H4 (cell line): ENCODE measurements at regions not wholly inside any gene's neighbourhood (a gene's known extent, or its start where the extent isn't known, plus 50 kb on each side); places are given as distances from the start of the nearest gene placed in this dataset.
"Not testable (repeated sequence)": the region's sequence is repeated elsewhere in the genome, so short reads cannot be mapped to it uniquely, and the experiment has no call there.

Source experiments
- DNase-seq: peaks from one replicate; pipeline ENCODE4 v3.0.0-alpha.2; 2015; ENCODE audit warnings: low spot score

DNA sequence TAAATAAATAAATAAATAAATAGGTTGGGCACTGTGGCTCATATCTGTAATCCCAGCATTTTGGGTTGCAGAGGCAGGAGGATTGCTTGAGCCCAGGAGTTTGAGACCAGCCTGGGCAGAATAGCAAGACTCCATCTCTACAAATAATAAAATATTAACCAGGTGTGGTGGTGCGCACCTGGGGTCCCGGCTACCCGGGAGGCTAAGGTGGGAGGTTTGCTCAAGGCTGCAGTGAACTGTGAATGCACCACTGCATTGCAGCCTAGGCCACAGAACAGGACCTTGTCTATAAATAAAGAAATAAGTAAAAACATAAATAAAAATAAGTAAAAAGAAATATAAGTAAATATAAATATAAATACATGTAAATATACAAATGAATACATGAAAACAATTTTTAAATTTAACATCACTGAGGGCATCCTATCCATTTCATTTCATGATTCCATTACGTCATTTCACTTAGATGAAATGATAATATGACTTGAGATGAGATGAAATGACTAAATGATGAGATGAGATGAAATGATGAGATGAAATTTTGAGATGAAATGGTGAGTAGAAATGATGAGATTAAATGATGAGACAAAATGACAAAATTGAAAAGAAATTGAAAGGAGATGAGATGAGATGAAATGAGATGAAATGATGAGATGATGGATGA, 233.4 kb downstream of the GOLGA6L6 start:
- DNase-seq = not testable (repeated sequence)

DNA sequence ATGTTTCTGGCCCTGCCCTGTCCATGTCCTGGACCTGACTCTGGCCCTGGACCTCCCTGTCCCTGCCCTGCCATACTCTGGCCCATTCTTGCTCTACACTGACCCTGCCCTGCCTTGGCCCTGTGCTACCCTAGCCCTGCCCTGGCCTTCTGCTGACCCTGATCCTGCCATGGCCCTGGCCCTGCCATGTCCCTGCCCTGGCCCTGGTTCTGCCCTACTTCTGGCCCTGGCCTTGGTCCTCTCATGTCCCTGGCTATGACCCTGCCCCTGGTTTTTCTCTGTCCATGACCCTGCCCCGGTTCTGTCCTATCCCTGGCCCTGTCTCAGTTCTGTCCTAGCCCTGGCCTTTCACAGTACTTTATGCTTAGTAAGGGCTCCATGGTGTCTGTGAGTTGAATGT, 234.5 kb downstream of the GOLGA6L6 start:
- DNase-seq = not testable (repeated sequence)

DNA sequence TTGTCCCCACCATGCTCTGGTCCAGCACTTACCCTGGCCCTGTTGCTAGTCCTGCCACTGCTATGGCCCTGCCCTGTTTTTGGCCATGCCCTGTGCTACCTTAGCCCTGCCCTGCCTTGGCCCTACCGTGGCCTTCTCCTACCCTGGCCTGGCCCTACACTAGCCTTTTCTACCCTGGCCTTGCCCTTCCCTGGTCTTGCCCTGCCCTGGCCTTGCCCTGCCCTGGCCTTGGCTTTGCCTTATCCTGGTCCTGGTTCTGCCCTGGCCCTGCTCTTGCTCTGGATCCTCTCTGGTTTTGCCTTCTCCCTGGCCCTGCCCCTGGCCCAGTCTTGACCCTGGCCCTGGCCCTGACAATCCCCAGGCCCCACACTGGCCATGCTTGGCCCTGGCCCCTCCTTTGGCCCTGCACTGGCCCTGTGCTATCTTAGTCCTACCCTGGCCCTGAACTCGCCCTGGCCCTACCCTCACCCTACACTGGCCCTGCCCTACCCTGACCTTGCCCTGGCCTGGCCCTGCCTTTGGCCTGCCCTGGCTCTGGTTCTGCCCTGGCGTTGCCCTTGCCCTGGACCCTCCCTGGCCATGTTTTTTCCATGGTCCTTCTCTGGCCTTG, 235.0 kb downstream of the GOLGA6L6 start:
- not testable (repeated sequence) for DNase-seq

DNA sequence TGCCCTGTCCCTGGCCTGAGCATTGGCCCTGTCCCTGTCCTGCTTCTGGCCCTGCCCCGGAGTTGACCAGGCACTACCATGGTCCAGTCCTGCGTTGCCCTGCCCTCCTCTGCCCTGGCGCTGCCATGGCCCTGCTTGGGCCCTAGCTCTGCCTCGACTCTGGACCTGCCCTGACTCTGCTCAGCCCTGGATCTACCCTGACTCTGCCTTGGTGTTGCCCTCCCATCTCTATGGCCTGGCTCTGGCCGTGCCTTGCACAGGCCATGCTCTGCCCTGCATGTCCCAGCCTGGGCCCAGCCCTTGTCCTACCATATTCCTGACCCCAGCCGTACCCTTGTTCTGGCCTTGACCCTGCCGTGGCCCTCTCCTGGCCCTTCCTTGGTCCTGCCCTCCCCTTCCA, 235.7 kb downstream of the GOLGA6L6 start:
- not testable (repeated sequence) for DNase-seq

DNA sequence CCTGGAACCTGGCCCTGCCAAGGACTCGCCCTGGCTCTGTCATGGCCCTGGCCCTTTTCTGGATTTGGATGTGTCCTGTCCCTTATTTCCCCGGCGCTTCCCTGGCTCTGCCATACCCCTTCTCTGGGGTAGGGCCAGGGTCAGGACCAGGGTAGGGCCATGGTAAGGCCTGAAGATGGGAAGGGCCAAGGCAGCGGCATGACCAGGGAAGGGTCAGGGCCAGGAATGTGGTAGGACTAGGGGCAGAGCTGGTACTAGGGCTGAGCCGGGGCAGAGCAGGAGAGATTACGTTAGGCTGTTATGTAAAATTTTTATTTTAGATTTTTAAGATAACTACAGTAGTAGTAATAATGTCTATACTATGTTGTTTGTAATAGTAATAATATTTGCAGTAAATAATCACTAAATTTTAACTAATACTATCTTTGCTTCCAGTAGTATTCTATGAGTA, 236.6 kb downstream of the GOLGA6L6 start:
- DNase-seq = not testable (repeated sequence)

DNA sequence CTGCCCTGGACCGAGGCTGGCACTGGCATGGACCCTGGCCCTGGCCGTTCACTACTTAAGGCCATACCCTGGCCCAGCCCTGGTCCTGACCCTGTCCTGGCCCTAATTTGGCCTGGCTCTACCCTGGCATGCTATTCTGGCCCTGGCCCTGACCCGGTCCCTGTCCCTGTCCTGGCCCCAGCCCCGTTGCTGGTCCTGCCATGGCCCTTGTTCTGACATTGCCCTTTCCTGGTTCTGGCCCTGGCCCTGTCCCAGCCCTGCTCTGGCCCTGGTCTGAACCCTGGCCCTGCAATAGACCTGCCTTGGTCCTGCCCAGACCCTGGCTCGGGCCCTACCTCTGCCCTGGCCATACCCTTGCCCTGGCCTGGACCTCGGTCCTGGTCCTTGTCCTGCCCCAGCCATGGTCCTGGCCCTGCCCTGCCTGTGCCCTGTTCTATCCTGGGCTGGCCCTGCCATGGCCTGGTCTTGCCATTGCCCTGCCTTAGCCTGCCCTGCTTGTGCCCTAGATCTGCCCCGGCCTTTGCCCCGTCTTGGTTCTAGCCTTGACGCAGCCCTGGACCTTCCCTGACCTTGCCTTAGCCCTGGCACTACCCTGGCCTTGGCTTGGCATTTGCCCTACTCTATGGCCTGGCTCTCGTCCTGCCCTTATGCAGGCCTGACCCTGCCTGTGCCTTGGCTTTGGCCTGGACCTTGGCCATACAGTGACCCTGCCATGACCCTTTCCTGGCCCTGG, 237.2 kb downstream of the GOLGA6L6 start:
- not testable (repeated sequence) for DNase-seq

DNA sequence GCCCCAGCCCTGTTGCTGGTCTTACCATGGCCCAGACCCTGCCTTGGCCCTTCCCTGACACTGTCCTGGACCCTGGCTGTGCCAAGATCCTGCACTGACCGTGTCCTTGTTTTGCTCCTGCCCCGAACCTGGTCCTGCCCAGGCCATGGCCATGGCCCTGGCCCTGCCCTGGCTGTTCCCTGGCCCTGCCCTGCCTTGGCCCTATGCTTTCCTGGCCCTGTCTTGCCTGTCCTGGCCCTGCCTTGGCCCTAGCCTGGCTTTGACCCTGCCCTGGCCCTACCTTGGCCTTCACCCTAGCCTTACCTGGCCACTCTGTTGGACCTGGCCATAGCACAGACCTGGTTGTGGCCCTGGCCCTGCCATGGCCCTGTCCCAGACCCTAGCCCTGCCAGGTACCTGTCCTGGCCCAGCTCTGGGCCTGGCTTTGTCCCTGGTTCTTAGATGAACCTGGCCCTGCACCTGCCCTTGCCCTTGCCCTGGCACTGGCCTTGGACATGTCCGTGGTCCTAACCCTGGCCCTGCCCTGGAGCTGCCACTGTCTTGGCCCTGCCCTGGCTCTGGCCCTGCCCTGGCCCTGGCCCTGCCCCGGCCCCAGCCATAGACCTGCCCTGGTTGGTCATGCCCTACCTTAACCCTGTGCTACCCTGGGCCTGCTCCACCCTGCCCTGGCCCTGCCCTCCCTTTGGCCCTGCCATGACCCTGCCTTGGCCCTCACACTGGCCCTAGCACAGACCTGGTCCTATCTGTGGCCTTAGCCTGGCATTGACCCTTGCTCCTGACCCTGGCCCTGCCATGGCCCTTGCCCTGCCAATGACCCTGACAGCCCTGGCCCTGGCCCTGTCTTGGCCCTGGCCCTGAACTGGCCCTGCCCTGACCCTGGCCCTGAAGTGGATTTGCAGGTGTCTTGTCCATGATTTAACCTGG, 238.1 kb downstream of the GOLGA6L6 start:
- not testable (repeated sequence) for DNase-seq

DNA sequence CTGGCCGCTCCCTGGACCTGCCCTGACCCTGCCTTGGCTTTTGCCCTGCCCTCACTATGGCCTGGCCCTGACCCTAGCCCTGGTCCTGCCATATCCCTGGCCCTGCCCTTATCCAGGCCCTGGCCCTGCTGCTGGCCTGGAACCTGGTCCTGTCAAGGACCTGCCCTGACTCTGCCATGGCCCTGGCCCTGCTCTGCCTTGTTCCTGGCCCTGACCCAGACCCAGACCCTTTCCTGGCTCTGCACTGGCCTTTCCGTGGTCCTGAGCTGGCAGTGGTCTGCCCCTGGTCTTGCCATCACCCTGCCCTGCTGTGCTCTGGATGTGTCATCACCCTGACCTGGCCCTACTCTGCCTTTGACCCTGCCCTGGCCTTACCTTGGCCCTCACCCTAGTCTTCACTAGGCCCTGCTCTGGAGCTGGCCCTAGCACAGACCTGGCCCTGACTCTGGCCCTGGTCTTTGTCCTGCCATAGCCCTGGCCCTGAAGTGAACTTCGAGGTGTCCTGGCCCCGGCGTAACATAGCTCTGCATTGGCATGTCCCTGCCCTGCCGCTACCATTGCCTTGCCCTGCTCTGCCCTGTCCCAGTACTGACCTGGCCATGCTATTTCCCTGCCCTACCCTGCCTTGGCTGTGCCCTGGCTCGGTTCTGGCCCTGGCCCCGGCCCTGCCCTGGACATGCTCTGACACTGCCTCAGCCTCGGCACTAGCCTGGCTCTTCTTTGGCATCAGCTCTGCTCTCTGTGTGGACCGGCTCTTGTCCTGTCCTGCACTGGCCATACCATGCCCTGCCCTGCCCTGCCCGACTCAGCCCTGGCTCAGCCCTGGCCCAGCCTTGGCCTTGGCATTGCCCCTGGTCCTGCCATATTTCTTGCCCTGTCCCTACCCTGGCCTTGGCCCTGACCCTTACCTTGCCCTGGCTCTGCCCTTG, 239.2 kb downstream of the GOLGA6L6 start:
- not testable (repeated sequence) for DNase-seq

DNA sequence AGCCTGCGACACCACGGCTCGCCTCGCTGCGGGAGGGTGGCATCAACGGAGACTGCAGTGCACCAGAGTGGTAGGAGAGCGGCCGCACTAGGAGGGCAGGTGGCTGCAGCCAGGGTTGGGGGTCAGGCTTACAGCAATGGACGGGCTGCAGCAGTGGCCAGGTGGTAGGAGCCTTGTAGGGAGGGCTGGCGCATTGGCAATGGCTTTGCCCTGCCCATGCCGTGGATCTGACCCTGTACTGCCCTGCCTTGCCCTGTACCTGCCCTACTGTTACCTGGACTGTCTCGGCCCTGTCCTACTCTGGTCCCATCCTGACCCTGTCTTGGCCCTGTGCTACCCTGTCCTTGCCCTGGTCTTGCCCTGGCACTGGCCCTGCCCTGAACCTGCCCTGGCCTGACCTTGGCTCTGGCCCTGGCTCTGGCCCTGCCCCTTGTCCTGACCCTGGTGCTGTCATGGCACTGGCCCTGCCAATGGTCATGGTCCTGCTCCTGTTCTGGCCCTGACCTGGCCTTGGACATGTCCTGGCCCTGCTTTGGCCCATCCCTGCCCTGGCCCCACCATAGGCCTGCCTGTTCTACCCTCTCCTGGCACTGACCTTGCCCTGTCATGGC, 240.0 kb downstream of the GOLGA6L6 start:
- not testable (repeated sequence) for DNase-seq

DNA sequence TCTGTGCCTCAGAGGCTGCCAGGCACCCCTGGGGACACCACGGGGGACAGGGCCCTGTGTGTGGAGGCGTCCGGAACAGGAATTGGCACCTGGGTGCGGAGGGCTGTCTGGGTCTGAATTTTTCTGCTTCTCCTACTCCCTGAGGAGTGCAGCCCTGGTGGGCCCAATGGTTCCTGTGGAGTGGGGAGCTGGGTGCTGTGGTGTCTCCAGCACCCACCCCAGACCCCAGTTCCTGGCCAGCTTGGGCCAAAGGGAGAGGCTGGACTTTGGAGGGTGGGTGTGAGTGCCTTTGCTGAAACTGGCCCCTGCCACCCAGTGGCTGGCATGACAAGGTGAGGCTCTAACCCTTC, 240.6 kb downstream of the GOLGA6L6 start:
- DNase-seq = not testable (repeated sequence)

DNA sequence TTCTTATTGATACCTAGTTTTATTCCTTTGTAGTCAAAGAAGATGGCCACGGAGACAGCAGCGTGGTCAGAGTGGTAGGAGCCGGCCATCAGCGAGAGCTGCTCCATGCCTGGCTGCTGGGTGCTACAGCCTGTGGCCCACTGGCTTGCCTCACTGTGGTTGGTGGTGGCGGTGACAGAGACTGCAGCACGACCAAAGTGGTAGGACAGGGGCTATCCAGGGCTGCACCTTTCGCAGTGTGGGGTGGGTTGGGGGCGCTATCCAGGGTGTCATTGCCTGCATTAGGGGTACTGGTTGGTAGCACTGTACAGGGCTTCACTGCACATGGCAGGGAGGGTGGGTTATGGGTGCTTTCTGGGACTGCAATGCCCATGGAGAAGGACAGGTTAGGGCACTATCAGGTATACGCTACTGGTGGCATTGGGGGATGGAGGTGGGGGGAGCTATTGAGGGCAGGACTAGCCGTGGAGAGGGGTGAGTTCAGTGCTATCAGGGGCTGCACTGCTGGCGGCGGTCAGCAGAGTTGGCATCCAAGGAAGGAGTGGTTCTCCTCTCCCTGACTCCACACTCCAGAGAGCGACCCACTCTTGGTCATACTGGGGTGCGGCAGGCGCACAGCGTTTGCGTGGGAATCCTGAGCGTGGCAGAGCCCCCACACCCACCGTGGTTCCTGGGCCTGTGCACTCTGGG, 241.1 kb downstream of the GOLGA6L6 start:
- DNase-seq = not testable (repeated sequence)

DNA sequence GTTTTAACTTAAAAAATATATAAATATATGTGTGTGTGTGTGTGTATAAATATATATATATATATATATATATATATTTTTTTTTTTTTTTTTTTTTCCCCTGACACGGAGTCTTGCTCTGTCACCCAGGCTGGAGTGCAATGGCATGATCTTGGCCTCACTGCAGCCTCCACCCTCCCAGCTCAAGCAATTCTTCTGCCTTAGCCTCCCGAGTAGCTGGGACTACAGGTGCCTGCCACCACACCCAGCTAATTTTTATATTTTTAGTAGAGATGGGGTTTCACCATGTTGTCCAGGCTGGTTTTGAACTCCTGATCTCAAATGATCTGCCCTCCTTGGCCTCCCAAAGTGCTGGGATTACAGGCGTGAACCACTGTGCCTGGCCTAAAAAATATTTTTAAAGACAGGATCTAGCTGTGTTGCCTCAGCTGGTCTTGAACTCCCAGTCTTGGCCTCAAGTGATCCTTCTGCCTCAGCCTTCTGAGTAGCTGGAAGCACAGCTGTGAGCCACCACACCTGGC, 243.9 kb downstream of the GOLGA6L6 start:
- not testable (repeated sequence) for DNase-seq

DNA sequence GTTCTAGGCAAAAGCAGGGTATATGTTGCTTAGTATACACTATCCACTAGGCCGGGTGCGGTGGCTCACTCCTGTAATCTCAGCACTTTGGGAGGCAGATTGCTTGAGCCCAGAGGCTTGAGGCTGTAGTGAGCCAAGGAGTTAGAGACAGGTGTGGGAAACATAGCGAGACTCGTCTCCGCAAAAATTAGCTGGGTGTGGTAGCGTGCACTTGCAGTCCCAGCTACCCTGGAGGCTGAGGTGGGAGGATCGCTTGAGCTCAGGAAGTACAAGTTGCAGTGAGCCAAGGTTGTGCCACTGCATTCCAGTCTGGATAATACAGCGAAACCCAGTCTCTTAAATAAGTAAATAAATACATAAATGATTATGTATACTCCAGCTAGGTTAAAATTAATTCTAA, 245.3 kb downstream of the GOLGA6L6 start:
- DNase-seq = not testable (repeated sequence)

DNA sequence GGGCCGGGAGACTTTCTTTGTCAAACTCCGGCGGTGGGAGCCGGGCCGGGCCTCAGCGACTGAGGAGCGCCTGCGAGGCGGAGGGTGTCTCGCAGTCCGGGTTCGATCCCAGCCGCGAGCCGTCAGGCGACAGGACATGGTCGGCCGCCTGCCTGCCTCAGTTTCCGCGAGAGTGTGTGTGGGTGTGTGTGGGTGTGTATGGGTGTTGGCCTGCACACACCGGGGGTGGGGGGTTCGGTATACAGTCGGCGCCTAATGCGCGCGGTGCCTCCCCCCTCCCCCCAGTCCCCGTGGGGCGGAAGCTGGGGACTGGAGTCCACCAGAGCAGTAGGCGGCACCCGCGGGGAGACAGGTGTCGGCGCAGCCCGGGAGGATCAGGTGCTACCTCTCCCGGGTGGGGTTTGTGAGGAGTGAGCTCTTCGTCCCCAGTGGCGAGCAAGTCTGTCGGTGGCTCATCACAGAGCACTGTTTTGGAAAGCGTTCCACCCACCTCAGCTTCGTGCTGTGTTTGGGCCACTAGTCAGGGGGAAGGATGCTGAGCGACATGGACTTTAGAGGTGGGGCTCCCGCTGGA, 246.3 kb downstream of the GOLGA6L6 start:
- DNase-seq = no peak

DNA sequence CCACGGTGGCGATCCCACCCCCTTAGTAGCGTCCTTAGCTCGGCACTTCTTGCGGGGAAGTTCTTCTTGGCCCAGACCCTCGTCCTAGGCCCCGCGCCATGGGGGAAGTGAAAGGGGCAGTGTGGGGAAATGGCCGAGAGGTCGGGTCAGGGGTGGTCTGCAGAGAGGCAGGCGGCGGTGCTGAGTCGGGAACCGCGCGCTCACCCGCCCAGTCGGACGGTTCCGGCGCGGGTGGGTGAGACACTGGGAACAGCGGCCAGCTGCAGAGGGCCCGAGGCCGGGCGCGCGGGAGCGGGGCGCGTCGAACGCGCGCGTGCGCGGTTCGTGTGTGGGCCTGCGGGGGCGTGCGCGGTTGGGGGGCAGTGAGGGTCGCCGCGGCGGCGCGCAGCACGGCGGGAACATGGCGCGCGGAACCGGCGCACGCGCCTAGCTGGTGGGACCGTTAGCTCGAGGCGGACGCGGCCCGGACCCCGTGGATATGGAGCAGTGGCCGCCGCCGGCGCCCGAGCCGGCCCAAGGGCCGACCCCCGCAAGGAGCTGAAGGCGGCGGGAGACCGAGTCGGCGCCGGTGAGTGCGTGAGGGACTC, 246.9 kb downstream of the GOLGA6L6 start:
- DNase-seq = no peak

DNA sequence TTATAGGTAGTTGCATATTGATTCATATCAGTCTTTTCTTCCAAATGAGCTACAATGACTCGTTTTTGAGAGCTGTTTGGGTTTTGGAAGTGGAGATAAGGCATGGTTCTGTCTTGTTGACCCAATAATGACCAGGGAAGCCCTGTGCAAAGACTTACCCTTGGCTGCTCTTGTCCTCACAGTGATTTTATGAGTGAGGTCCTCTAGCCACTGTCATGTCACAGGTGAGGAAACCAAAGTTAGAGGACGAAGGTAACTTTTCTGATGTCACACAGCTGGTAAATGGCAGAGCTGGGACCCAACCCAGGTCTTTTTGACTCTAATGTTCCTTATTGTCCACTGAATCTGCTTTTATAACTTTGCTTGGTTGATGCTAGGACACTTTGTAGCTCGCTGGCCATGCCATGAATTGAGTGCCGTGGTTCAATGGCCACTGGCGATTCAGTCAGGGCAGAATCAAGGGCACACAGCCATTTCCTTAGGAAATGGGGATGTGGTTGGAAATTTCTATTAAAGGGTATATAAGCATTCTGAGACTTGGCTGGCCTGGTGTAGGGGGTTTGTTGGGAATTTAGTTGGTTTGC, 249.1 kb downstream of the GOLGA6L6 start:
- DNase-seq = not testable (repeated sequence)

DNA sequence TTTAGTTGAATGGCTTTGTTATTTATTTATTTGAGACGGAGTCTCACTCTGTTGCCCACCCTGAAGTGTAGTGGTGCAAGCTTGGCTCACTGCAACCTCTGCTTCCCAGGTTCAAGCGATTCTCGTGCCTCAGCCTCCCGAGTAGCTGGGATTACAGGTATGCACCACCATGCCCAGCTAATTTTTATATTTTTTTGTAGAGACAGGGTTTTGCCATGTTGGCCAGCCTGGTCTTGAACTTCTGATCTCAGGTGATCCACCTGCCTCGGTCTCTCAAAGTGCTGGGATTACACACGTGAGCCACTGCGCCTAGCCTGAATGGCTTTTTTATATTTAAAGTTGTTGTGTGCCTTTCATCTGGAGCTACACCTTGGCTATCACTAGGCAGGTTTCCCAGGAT, 250.0 kb downstream of the GOLGA6L6 start:
- DNase-seq = not testable (repeated sequence)

DNA sequence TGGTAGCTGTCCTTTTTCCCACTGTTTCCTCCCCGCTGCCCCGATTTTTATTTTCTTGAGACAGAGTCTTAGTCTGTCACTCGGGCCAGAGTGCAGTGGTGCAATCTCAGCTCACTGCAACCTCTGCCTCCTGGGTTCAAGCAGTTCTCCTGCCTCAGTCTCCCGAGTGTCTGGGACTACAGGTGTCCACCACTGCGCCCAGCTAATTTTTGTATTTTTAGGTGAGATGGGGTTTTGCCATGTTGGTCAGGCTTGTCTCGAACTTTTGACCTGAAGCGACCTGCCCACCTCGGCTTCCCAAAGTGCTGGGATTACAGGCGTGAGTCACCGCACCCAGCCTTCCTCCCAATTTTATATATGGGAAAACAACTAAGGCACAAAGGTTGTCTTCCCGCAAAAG, 251.0 kb downstream of the GOLGA6L6 start:
- DNase-seq = not testable (repeated sequence)
